Endothelial cell (in vitro differentiated cells): ENCODE measurements at regions not wholly inside any gene's neighbourhood (a gene's known extent, or its start where the extent isn't known, plus 50 kb on each side); places are given as distances from the start of the nearest gene placed in this dataset.
"Not testable (repeated sequence)": the region's sequence is repeated elsewhere in the genome, so short reads cannot be mapped to it uniquely, and the experiment has no call there.

Experiments
- DNase-seq: peaks from one replicate; pipeline ENCODE4 v3.0.0; 2021; ENCODE audit warnings: low spot score
- H3K27ac Mint-ChIP-seq: one replicate; pipeline ENCODE4 v1.8.0; 2021; ENCODE audit warnings: mixed read lengths, inconsistent platforms; ENCODE audit not compliant: unreplicated experiment
- H3K27me3 Mint-ChIP-seq: one replicate; pipeline ENCODE4 v1.8.0; 2021; ENCODE audit warnings: mild to moderate bottlenecking, moderate library complexity, mixed read lengths, inconsistent platforms; ENCODE audit not compliant: unreplicated experiment
- H3K36me3 Mint-ChIP-seq: one replicate; pipeline ENCODE4 v1.8.0; 2021; ENCODE audit warnings: mild to moderate bottlenecking, low read depth, mixed read lengths, inconsistent platforms; ENCODE audit not compliant: unreplicated experiment
- H3K4me1 Mint-ChIP-seq: one replicate; pipeline ENCODE4 v1.8.0; 2021; ENCODE audit warnings: mild to moderate bottlenecking, mixed read lengths, inconsistent platforms; ENCODE audit not compliant: unreplicated experiment
- H3K4me3 Mint-ChIP-seq: one replicate; pipeline ENCODE4 v1.8.0; 2021; ENCODE audit warnings: mild to moderate bottlenecking, mixed read lengths, inconsistent platforms; ENCODE audit not compliant: unreplicated experiment
- H3K9me3 Mint-ChIP-seq: one replicate; pipeline ENCODE4 v1.8.0; 2021; ENCODE audit warnings: mixed read lengths, inconsistent platforms; ENCODE audit not compliant: unreplicated experiment
- CTCF ChIP-seq: fragments of 200-600 bp; sonication (generic); IDR thresholded peaks from one replicate; pipeline ENCODE4 v1.5.0; 2021; ENCODE audit warnings: antibody characterized with exemption; ENCODE audit not compliant: unreplicated experiment

- no peaks in the 10 kb centered on the region for H3K27me3 Mint-ChIP-seq
- H3K4me1 Mint-ChIP-seq, result peaks cover 6% of the 10 kb centered on the region
- no peak for DNase-seq
- no peak overlapping the region for H3K4me3 Mint-ChIP-seq
- TF ChIP-seq CTCF, result no peak
- no peaks in the 10 kb centered on the region for H3K36me3 Mint-ChIP-seq
- H3K9me3 Mint-ChIP-seq, result no peaks in the 10 kb centered on the region
- H3K27ac Mint-ChIP-seq, result no peak overlapping the region
Observed at GRCh38 chr1:219716611-219717114, 103.8 kb upstream of the ZC3H11B start.

GRCh38 chr1:219713981-219714381, 101.1 kb upstream of the ZC3H11B start:
- no peaks in the 10 kb centered on the region for H3K9me3 Mint-ChIP-seq
- H3K4me3 Mint-ChIP-seq, result no peak overlapping the region
- peaks cover 9% of the 10 kb centered on the region for H3K4me1 Mint-ChIP-seq
- H3K36me3 Mint-ChIP-seq, result no peaks in the 10 kb centered on the region
- TF ChIP-seq CTCF, result no peak
- peaks cover 2% of the 10 kb centered on the region for H3K27me3 Mint-ChIP-seq
- H3K27ac Mint-ChIP-seq, result no peak overlapping the region
- DNase-seq, result no peak

GRCh38 chr1:219712506-219712905, 99.6 kb upstream of the ZC3H11B start:
- no peak for DNase-seq
- H3K4me3 Mint-ChIP-seq, result no peak overlapping the region
- H3K9me3 Mint-ChIP-seq, result no peaks in the 10 kb centered on the region
- TF ChIP-seq CTCF, result no peak
- H3K27ac Mint-ChIP-seq, result no peak overlapping the region
- peaks cover 2% of the 10 kb centered on the region for H3K27me3 Mint-ChIP-seq
- no peaks in the 10 kb centered on the region for H3K36me3 Mint-ChIP-seq
- H3K4me1 Mint-ChIP-seq, result peaks cover 9% of the 10 kb centered on the region

GRCh38 chr1:219710529-219711194, 97.8 kb upstream of the ZC3H11B start:
- Mint-ChIP-seq H3K36me3 (no peaks in the 10 kb centered on the region), H3K4me1 (peaks cover 9% of the 10 kb centered on the region), H3K27me3 (peaks cover 2% of the 10 kb centered on the region), H3K4me3 (no peak overlapping the region), H3K27ac (no peak overlapping the region), H3K9me3 (no peaks in the 10 kb centered on the region)
- TF ChIP-seq CTCF, result no peak
- no peak for DNase-seq

GRCh38 chr1:219708919-219709543, 96.1 kb upstream of the ZC3H11B start:
- Mint-ChIP-seq H3K27ac (no peak overlapping the region), H3K36me3 (no peaks in the 10 kb centered on the region), H3K4me3 (no peak overlapping the region), H3K27me3 (peaks cover 2% of the 10 kb centered on the region), H3K9me3 (no peaks in the 10 kb centered on the region), H3K4me1 (peaks cover 3% of the 10 kb centered on the region)
- DNase-seq, result no peak
- no peak for TF ChIP-seq CTCF

GRCh38 chr1:219707885-219708284, 95.0 kb upstream of the ZC3H11B start:
- H3K27me3 Mint-ChIP-seq, H3K36me3 Mint-ChIP-seq, H3K4me1 Mint-ChIP-seq, DNase-seq, H3K27ac Mint-ChIP-seq, H3K9me3 Mint-ChIP-seq, H3K4me3 Mint-ChIP-seq: not testable (repeated sequence)

- not testable (repeated sequence) for H3K4me1 Mint-ChIP-seq, H3K27ac Mint-ChIP-seq, H3K36me3 Mint-ChIP-seq, H3K9me3 Mint-ChIP-seq, DNase-seq, H3K4me3 Mint-ChIP-seq, H3K27me3 Mint-ChIP-seq
Observed at GRCh38 chr1:219704331-219704730, 91.4 kb upstream of the ZC3H11B start.
